ENCODE measurements at regions not wholly inside any gene's neighbourhood (a gene's known extent, or its start where the extent isn't known, plus 50 kb on each side); places are given as distances from the start of the nearest gene placed in this dataset.

DNA sequence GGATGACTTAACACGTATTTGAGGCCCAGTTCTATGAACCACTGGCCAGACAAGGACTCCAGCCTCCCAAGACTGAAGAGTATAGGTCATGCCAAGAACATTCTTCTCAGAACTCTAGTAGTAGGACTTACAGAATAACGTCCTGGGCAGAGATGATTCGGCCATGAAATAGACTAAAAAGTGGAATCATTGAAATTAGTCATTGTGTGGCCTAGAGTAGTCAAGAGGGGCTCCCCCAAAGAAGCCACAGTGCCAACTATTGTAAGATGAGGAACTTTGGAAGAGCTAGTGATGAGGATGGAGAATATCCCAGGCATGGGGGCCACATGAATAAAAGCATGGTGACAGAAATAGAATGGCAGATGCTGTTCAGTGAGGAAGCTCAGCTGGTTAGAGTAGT, 101.1 kb downstream of the TRIB2 start:
- TF ChIP-seq POLR2A (IDR thresholded peaks at IDR 0.05) = no peak
- TF ChIP-seq, protein P1, sequence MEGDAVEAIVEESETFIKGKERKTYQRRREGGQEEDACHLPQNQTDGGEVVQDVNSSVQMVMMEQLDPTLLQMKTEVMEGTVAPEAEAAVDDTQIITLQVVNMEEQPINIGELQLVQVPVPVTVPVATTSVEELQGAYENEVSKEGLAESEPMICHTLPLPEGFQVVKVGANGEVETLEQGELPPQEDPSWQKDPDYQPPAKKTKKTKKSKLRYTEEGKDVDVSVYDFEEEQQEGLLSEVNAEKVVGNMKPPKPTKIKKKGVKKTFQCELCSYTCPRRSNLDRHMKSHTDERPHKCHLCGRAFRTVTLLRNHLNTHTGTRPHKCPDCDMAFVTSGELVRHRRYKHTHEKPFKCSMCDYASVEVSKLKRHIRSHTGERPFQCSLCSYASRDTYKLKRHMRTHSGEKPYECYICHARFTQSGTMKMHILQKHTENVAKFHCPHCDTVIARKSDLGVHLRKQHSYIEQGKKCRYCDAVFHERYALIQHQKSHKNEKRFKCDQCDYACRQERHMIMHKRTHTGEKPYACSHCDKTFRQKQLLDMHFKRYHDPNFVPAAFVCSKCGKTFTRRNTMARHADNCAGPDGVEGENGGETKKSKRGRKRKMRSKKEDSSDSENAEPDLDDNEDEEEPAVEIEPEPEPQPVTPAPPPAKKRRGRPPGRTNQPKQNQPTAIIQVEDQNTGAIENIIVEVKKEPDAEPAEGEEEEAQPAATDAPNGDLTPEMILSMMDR (IDR thresholded peaks at IDR 0.05 in 4 of 5, conservative IDR thresholded peaks at IDR 0.05 in 1 of 5) = no peak

Data from gastrocnemius medialis (tissue), 4 donors.